ENCODE measurements at regions not wholly inside any gene's neighbourhood (a gene's known extent, or its start where the extent isn't known, plus 50 kb on each side); places are given as distances from the start of the nearest gene placed in this dataset.
"Not testable (repeated sequence)": the region's sequence is repeated elsewhere in the genome, so short reads cannot be mapped to it uniquely, and the experiment has no call there.

- no peak for DNase-seq
Observed at GRCh38 chr21:27580276-27580675, 613.4 kb upstream of the ADAMTS5 start.

GRCh38 chr21:27578741-27579265 lies 611.9 kb upstream of the ADAMTS5 start:
- DNase-seq = no peak

- no peak for DNase-seq
Observed at GRCh38 chr21:27572696-27573095, 605.8 kb upstream of the ADAMTS5 start.

- DNase-seq = no peak
Observed at GRCh38 chr21:27571706-27572105, 604.8 kb upstream of the ADAMTS5 start.

- DNase-seq = peak; percentile 32
Observed at GRCh38 chr21:27570306-27570868, 603.5 kb upstream of the ADAMTS5 start.

- no peak for DNase-seq
Observed at GRCh38 chr21:27569831-27570230, 602.9 kb upstream of the ADAMTS5 start.

- no peak for DNase-seq
Observed at GRCh38 chr21:27569091-27569490, 602.2 kb upstream of the ADAMTS5 start.

GRCh38 chr21:27567381-27567780 lies 600.5 kb upstream of the ADAMTS5 start:
- DNase-seq = no peak

GRCh38 chr21:27566521-27566920 lies 599.6 kb upstream of the ADAMTS5 start:
- no peak for DNase-seq

- no peak for DNase-seq
Observed at GRCh38 chr21:27565364-27565763, 598.5 kb upstream of the ADAMTS5 start.

- no peak for DNase-seq
Observed at GRCh38 chr21:27564684-27565301, 597.9 kb upstream of the ADAMTS5 start.

- no peak for DNase-seq
Observed at GRCh38 chr21:27562303-27562702, 595.4 kb upstream of the ADAMTS5 start.

GRCh38 chr21:27561116-27561515 lies 594.2 kb upstream of the ADAMTS5 start:
- no peak for DNase-seq

- no peak for DNase-seq
Observed at GRCh38 chr21:27557356-27557755, 590.5 kb upstream of the ADAMTS5 start.

- DNase-seq = no peak
Observed at GRCh38 chr21:27555996-27556395, 589.1 kb upstream of the ADAMTS5 start.

- DNase-seq = no peak
Observed at GRCh38 chr21:27550287-27550686, 583.4 kb upstream of the ADAMTS5 start.

- no peak for DNase-seq
Observed at GRCh38 chr21:27548486-27548885, 581.6 kb upstream of the ADAMTS5 start.

GRCh38 chr21:27545754-27546349 lies 579.0 kb upstream of the ADAMTS5 start:
- no peak for DNase-seq

GRCh38 chr21:27542126-27542525 lies 575.2 kb upstream of the ADAMTS5 start:
- not testable (repeated sequence) for DNase-seq

GRCh38 chr21:27536319-27536718 lies 569.4 kb upstream of the ADAMTS5 start:
- no peak for DNase-seq

- DNase-seq = no peak
Observed at GRCh38 chr21:27535188-27535587, 568.3 kb upstream of the ADAMTS5 start.

GRCh38 chr21:27534206-27534605 lies 567.3 kb upstream of the ADAMTS5 start:
- no peak for DNase-seq

GRCh38 chr21:27532076-27532475 lies 565.2 kb upstream of the ADAMTS5 start:
- no peak for DNase-seq

- DNase-seq = no peak
Observed at GRCh38 chr21:27528697-27529096, 561.8 kb upstream of the ADAMTS5 start.
